ENCODE measurements at regions not wholly inside any gene's neighbourhood (a gene's known extent, or its start where the extent isn't known, plus 50 kb on each side); places are given as distances from the start of the nearest gene placed in this dataset.

GRCh38 chr15:60118146-60118545, 114.0 kb downstream of the FOXB1 start:
- FAIRE-seq: no peak
- CTCF ChIA-PET: interaction anchor here (2.7 kb wide), 1 partner anchor 10 kb away, joined by 11 read pairs; no protein-coding TSS in a partner anchor
- H3K4me2 ChIP-seq: no peak overlapping the region
- POLR2A ChIA-PET: no interaction called here
- no peak overlapping the region for H3K4me3 ChIP-seq
- H3K27ac ChIP-seq: no peak overlapping the region
- ATAC-seq: no peak
- TF ChIP-seq CHD4 (IDR thresholded peaks at IDR 0.05; ENCODE audit: borderline replicate concordance) (no peak), ZNF302 (CRISPR knock-in tag; IDR thresholded peaks at IDR 0.05) (no peak), ATOH8 (CRISPR knock-in tag; IDR thresholded peaks at IDR 0.05; ENCODE audit: low read depth) (no peak), POLR2AphosphoS2 (conservative IDR thresholded peaks at IDR 0.05; ENCODE audit: low read length) (no peak), RNF2 (IDR thresholded peaks at IDR 0.05; ENCODE audit: borderline replicate concordance, low read depth) (no peak)
- TF ChIP-seq, protein P1, sequence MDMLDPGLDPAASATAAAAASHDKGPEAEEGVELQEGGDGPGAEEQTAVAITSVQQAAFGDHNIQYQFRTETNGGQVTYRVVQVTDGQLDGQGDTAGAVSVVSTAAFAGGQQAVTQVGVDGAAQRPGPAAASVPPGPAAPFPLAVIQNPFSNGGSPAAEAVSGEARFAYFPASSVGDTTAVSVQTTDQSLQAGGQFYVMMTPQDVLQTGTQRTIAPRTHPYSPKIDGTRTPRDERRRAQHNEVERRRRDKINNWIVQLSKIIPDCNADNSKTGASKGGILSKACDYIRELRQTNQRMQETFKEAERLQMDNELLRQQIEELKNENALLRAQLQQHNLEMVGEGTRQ (IDR thresholded peaks at IDR 0.05): no peak
- no peak for DNase-seq (ENCODE audit: low read depth in 1 of 2, low spot score in 1 of 2)
- H3K9me3 ChIP-seq: no peaks in the 10 kb centered on the region
- 24% methylated on average over 8 of the region's 8 CpGs for WGBS (ENCODE audit: missing lambda C conversion rate)
- no peaks in the 10 kb centered on the region for H3K4me1 ChIP-seq

- DNase-seq (ENCODE audit: low read depth in 1 of 2, low spot score in 1 of 2) (no peak), FAIRE-seq (no peak), ATAC-seq (no peak)
- no peak overlapping the region for H3K4me3 ChIP-seq
- CTCF ChIA-PET: interaction anchor here (1.6 to 2.2 kb wide), 2 partner anchors 9 to 210 kb away, joined by 3 to 7 read pairs; no protein-coding TSS in a partner anchor
- POLR2A ChIA-PET: no interaction called here
- TF ChIP-seq HOXB5 (CRISPR knock-in tag; IDR thresholded peaks at IDR 0.05) (no peak), MAFK (IDR thresholded peaks at IDR 0.05; ENCODE audit: partially characterized antibody) (peak; percentile 6)
- no peaks in the 10 kb centered on the region for H3K9me3 ChIP-seq
- no peak overlapping the region for H3K27ac ChIP-seq
- no peaks in the 10 kb centered on the region for H3K4me1 ChIP-seq
- no peak overlapping the region for H3K4me2 ChIP-seq
- 35% methylated on average over 3 of the region's 3 CpGs for WGBS (ENCODE audit: missing lambda C conversion rate)
These were observed 114.5 kb downstream of the FOXB1 start for GRCh38 chr15:60118626-60119025.

- H3K9me3 ChIP-seq: no peaks in the 10 kb centered on the region
- WGBS (ENCODE audit: missing lambda C conversion rate): 21% methylated on average over 4 of the region's 4 CpGs
- DNase-seq (ENCODE audit: low read depth in 1 of 2, low spot score in 1 of 2): no peak
- no peak overlapping the region for H3K4me2 ChIP-seq
- CTCF ChIA-PET: interaction anchor here (1.6 to 2.2 kb wide), 3 partner anchors 9 to 394 kb away, joined by 3 to 7 read pairs (median 5); no protein-coding TSS in a partner anchor
- no peak for FAIRE-seq
- no peak for ATAC-seq
- no peak overlapping the region for H3K27ac ChIP-seq
- no peak overlapping the region for H3K4me3 ChIP-seq
- no peaks in the 10 kb centered on the region for H3K4me1 ChIP-seq
- POLR2A ChIA-PET: no interaction called here
- TF ChIP-seq ZC3H11A (IDR thresholded peaks at IDR 0.05) (no peak), CBX2 (IDR thresholded peaks at IDR 0.05; ENCODE audit: borderline replicate concordance, low read depth) (no peak), BCL3 (IDR thresholded peaks at IDR 0.05) (no peak), ATOH8 (CRISPR knock-in tag; IDR thresholded peaks at IDR 0.05; ENCODE audit: low read depth) (no peak), HMGXB4 (CRISPR knock-in tag; IDR thresholded peaks at IDR 0.05; ENCODE audit: borderline replicate concordance) (no peak), CEBPB (IDR thresholded peaks at IDR 0.05) (no peak), FOXS1 (CRISPR knock-in tag; IDR thresholded peaks at IDR 0.05) (no peak), NFE2L2 (conservative IDR thresholded peaks at IDR 0.05; ENCODE audit: low read length) (no peak), TFCP2L1 (CRISPR knock-in tag; IDR thresholded peaks at IDR 0.05) (no peak), MAZ (IDR thresholded peaks at IDR 0.05; ENCODE audit: borderline replicate concordance, low read depth, low read length) (no peak), HOXB13 (CRISPR knock-in tag; IDR thresholded peaks at IDR 0.05; ENCODE audit: low read depth) (no peak), POLR2AphosphoS2 (conservative IDR thresholded peaks at IDR 0.05; ENCODE audit: low read length) (no peak), KDM5A (IDR thresholded peaks at IDR 0.05) (no peak), NR3C1 (IDR thresholded peaks at IDR 0.05) (no peak), ZFP36 (IDR thresholded peaks at IDR 0.05; ENCODE audit: borderline replicate concordance, partially characterized antibody) (no peak)
- TF ChIP-seq, protein P1 (IDR thresholded peaks at IDR 0.05): no peak
- TF ChIP-seq, protein P2, sequence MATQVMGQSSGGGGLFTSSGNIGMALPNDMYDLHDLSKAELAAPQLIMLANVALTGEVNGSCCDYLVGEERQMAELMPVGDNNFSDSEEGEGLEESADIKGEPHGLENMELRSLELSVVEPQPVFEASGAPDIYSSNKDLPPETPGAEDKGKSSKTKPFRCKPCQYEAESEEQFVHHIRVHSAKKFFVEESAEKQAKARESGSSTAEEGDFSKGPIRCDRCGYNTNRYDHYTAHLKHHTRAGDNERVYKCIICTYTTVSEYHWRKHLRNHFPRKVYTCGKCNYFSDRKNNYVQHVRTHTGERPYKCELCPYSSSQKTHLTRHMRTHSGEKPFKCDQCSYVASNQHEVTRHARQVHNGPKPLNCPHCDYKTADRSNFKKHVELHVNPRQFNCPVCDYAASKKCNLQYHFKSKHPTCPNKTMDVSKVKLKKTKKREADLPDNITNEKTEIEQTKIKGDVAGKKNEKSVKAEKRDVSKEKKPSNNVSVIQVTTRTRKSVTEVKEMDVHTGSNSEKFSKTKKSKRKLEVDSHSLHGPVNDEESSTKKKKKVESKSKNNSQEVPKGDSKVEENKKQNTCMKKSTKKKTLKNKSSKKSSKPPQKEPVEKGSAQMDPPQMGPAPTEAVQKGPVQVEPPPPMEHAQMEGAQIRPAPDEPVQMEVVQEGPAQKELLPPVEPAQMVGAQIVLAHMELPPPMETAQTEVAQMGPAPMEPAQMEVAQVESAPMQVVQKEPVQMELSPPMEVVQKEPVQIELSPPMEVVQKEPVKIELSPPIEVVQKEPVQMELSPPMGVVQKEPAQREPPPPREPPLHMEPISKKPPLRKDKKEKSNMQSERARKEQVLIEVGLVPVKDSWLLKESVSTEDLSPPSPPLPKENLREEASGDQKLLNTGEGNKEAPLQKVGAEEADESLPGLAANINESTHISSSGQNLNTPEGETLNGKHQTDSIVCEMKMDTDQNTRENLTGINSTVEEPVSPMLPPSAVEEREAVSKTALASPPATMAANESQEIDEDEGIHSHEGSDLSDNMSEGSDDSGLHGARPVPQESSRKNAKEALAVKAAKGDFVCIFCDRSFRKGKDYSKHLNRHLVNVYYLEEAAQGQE (IDR thresholded peaks at IDR 0.05): no peak
These were observed 115.0 kb downstream of the FOXB1 start for GRCh38 chr15:60119101-60119500.

All from A549 (cell line).